Astrocyte (in vitro differentiated cells and primary cell): ENCODE measurements at regions not wholly inside any gene's neighbourhood (a gene's known extent, or its start where the extent isn't known, plus 50 kb on each side); places are given as distances from the start of the nearest gene placed in this dataset.

Experiments used
- DNase-seq: peaks from one replicate; pipeline ENCODE4 v3.0.0-alpha.2; 2010; ENCODE audit warnings: low read depth
- FAIRE-seq: peaks from 2 replicates; lab custom pipeline; 2011; peaks lifted over from hg19 to GRCh38; lab: Jason Lieb, UNC
- H2AFZ ChIP-seq: 2 replicates; pipeline ENCODE4 v1.6.0; 2012; ENCODE audit warnings: low read depth, low read length, inconsistent platforms
- H3K27ac ChIP-seq: 2 replicates; pipeline ENCODE4 v1.5.1; 2011; ENCODE audit warnings: low read depth, low read length, inconsistent platforms
- H3K27me3 ChIP-seq: 2 replicates; pipeline ENCODE4 v1.6.0; 2011; ENCODE audit warnings: low read length, inconsistent platforms; ENCODE audit not compliant: insufficient read depth
- H3K36me3 ChIP-seq: 2 replicates; pipeline ENCODE4 v1.5.1; 2011; ENCODE audit warnings: low read length, inconsistent platforms; ENCODE audit not compliant: insufficient read depth
- H3K4me1 ChIP-seq: 2 replicates; pipeline ENCODE4 v1.5.1; 2011; ENCODE audit warnings: low read length, inconsistent platforms; ENCODE audit not compliant: insufficient read depth
- H3K4me2 ChIP-seq: 2 replicates; pipeline ENCODE4 v1.6.0; 2012; ENCODE audit warnings: low read length, inconsistent platforms
- H3K4me3 ChIP-seq: 2 replicates; pipeline ENCODE4 v1.5.1; 2011; ENCODE audit warnings: low read depth, mild to moderate bottlenecking, low read length, inconsistent platforms; ENCODE audit not compliant: insufficient read depth
- H3K79me2 ChIP-seq: 2 replicates; pipeline ENCODE4 v1.6.0; 2012; ENCODE audit warnings: mild to moderate bottlenecking, low read length, inconsistent platforms; ENCODE audit not compliant: insufficient read depth
- H3K9ac ChIP-seq: 2 replicates; pipeline ENCODE4 v1.6.0; 2012; ENCODE audit warnings: mild to moderate bottlenecking, low read length, inconsistent platforms
- H3K9me3 ChIP-seq: 2 replicates; pipeline ENCODE4 v1.5.1; 2012; ENCODE audit warnings: low read depth, mild to moderate bottlenecking, low read length, inconsistent platforms; ENCODE audit not compliant: insufficient read depth
- H4K20me1 ChIP-seq: 2 replicates; pipeline ENCODE4 v1.6.0; 2012; ENCODE audit warnings: low read length, inconsistent platforms; ENCODE audit not compliant: insufficient read depth
- H3K27ac Mint-ChIP-seq: one replicate; pipeline ENCODE4 v1.8.0; 2021; ENCODE audit warnings: mild to moderate bottlenecking, mixed read lengths; ENCODE audit not compliant: unreplicated experiment
- H3K27me3 Mint-ChIP-seq: one replicate; pipeline ENCODE4 v1.8.0; 2021; ENCODE audit warnings: low read depth, mixed read lengths; ENCODE audit not compliant: unreplicated experiment
- H3K36me3 Mint-ChIP-seq: one replicate; pipeline ENCODE4 v1.8.0; 2021; ENCODE audit warnings: low read depth, mixed read lengths; ENCODE audit not compliant: unreplicated experiment
- H3K4me1 Mint-ChIP-seq: one replicate; pipeline ENCODE4 v1.8.0; 2021; ENCODE audit warnings: low read depth, mixed read lengths; ENCODE audit not compliant: unreplicated experiment
- H3K4me3 Mint-ChIP-seq: one replicate; pipeline ENCODE4 v1.8.0; 2021; ENCODE audit warnings: mild to moderate bottlenecking, moderate library complexity, mixed read lengths; ENCODE audit not compliant: unreplicated experiment
- H3K9me3 Mint-ChIP-seq: one replicate; pipeline ENCODE4 v1.8.0; 2021; ENCODE audit warnings: mild to moderate bottlenecking, mixed read lengths; ENCODE audit not compliant: unreplicated experiment
- EZH2 ChIP-seq: IDR thresholded peaks from 2 replicates; pipeline ENCODE4 v1.6.1; 2012; ENCODE audit warnings: mild to moderate bottlenecking, low read length, inconsistent platforms; ENCODE audit not compliant: insufficient read depth
- TF ChIP-seq, protein P1 (sequence below): IDR thresholded peaks from 2 replicates; pipeline ENCODE4 v1.5.1; 2011; ENCODE audit warnings: low read depth, mild to moderate bottlenecking, inconsistent platforms, low read length, moderate library complexity; ENCODE audit not compliant: insufficient read depth

- TF ChIP-seq, protein P1, sequence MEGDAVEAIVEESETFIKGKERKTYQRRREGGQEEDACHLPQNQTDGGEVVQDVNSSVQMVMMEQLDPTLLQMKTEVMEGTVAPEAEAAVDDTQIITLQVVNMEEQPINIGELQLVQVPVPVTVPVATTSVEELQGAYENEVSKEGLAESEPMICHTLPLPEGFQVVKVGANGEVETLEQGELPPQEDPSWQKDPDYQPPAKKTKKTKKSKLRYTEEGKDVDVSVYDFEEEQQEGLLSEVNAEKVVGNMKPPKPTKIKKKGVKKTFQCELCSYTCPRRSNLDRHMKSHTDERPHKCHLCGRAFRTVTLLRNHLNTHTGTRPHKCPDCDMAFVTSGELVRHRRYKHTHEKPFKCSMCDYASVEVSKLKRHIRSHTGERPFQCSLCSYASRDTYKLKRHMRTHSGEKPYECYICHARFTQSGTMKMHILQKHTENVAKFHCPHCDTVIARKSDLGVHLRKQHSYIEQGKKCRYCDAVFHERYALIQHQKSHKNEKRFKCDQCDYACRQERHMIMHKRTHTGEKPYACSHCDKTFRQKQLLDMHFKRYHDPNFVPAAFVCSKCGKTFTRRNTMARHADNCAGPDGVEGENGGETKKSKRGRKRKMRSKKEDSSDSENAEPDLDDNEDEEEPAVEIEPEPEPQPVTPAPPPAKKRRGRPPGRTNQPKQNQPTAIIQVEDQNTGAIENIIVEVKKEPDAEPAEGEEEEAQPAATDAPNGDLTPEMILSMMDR: no peak
- no peak for TF ChIP-seq EZH2
- peak; percentile 88 for FAIRE-seq
- Histone ChIP-seq H3K79me2 (no peaks in the 10 kb centered on the region), H3K4me1 (peaks cover 36% of the 10 kb centered on the region), H2AFZ (no peak overlapping the region), H4K20me1 (no peaks in the 10 kb centered on the region), H3K4me3 (no peak overlapping the region), H3K27ac (peak overlapping the region; percentile 96), H3K4me2 (peak overlapping the region; percentile 31), H3K9me3 (no peaks in the 10 kb centered on the region), H3K9ac (peak overlapping the region; percentile 75), H3K36me3 (no peaks in the 10 kb centered on the region), H3K27me3 (no peaks in the 10 kb centered on the region)
- H3K27ac Mint-ChIP-seq: peak overlapping the region; percentile 94
- H3K9me3 Mint-ChIP-seq: no peaks in the 10 kb centered on the region
- peaks cover 58% of the 10 kb centered on the region for H3K4me1 Mint-ChIP-seq
- H3K4me3 Mint-ChIP-seq: no peak overlapping the region
- H3K27me3 Mint-ChIP-seq: no peaks in the 10 kb centered on the region
- no peaks in the 10 kb centered on the region for H3K36me3 Mint-ChIP-seq
- DNase-seq: peak; percentile 100
These were observed 292.8 kb upstream of the ARSJ start for GRCh38 chr4:114272226-114272625.

GRCh38 chr4:114273238-114273637 is 293.8 kb upstream of the ARSJ start:
- no peaks in the 10 kb centered on the region for H3K36me3 ChIP-seq
- peaks cover 40% of the 10 kb centered on the region for H3K4me1 ChIP-seq
- H3K4me2 ChIP-seq: no peak overlapping the region
- H3K9me3 Mint-ChIP-seq: peaks cover 8% of the 10 kb centered on the region
- FAIRE-seq (no peak), DNase-seq (no peak)
- H3K27me3 ChIP-seq: no peaks in the 10 kb centered on the region
- H3K27me3 Mint-ChIP-seq: no peaks in the 10 kb centered on the region
- H3K27ac Mint-ChIP-seq: peak overlapping the region; percentile 85
- TF ChIP-seq, protein P1: no peak
- TF ChIP-seq EZH2: no peak
- H3K9me3 ChIP-seq: no peaks in the 10 kb centered on the region
- no peak overlapping the region for H3K4me3 ChIP-seq
- no peaks in the 10 kb centered on the region for H4K20me1 ChIP-seq
- H3K9ac ChIP-seq: peak overlapping the region; percentile 15
- peak overlapping the region; percentile 96 for H3K27ac ChIP-seq
- H3K79me2 ChIP-seq: no peaks in the 10 kb centered on the region
- peaks cover 6% of the 10 kb centered on the region for H3K36me3 Mint-ChIP-seq
- H2AFZ ChIP-seq: no peak overlapping the region
- peaks cover 67% of the 10 kb centered on the region for H3K4me1 Mint-ChIP-seq
- no peak overlapping the region for H3K4me3 Mint-ChIP-seq

GRCh38 chr4:114277690-114278089 is 298.2 kb upstream of the ARSJ start:
- Mint-ChIP-seq H3K9me3 (peaks cover 12% of the 10 kb centered on the region), H3K27ac (peak overlapping the region; percentile 34), H3K4me3 (no peak overlapping the region), H3K4me1 (peaks cover 68% of the 10 kb centered on the region), H3K36me3 (peaks cover 6% of the 10 kb centered on the region), H3K27me3 (no peaks in the 10 kb centered on the region)
- Histone ChIP-seq H2AFZ (no peak overlapping the region), H3K4me2 (peak overlapping the region; percentile 16), H3K79me2 (peaks cover 2% of the 10 kb centered on the region), H3K9me3 (no peaks in the 10 kb centered on the region), H3K9ac (peak overlapping the region; percentile 64), H3K36me3 (no peaks in the 10 kb centered on the region), H3K4me3 (no peak overlapping the region), H3K27ac (peak overlapping the region; percentile 93), H3K27me3 (no peaks in the 10 kb centered on the region), H3K4me1 (peaks cover 38% of the 10 kb centered on the region), H4K20me1 (no peaks in the 10 kb centered on the region)
- peak; percentile 84 for DNase-seq
- TF ChIP-seq EZH2: no peak
- TF ChIP-seq, protein P1: no peak
- FAIRE-seq: peak; percentile 98
